ENCODE measurements at regions not wholly inside any gene's neighbourhood (a gene's known extent, or its start where the extent isn't known, plus 50 kb on each side); places are given as distances from the start of the nearest gene placed in this dataset.

- DNase-seq, result no peak
- no peak overlapping the region for H3K4me3 ChIP-seq
- no peak overlapping the region for H3K27ac ChIP-seq
- no peaks in the 10 kb centered on the region for H3K4me1 ChIP-seq
- no peaks in the 10 kb centered on the region for H3K36me3 ChIP-seq
- no peaks in the 10 kb centered on the region for H3K9me3 ChIP-seq (replicated peaks)
- H3K27me3 ChIP-seq, result no peaks in the 10 kb centered on the region
Measured at GRCh38 chr12:40573024-40573423, 119.2 kb upstream of the CNTN1 start.

GRCh38 chr12:40575987-40576386 lies 116.3 kb upstream of the CNTN1 start:
- H3K4me3 ChIP-seq, result no peak overlapping the region
- H3K27me3 ChIP-seq, result no peaks in the 10 kb centered on the region
- H3K36me3 ChIP-seq, result no peaks in the 10 kb centered on the region
- no peaks in the 10 kb centered on the region for H3K9me3 ChIP-seq (replicated peaks)
- H3K27ac ChIP-seq, result no peak overlapping the region
- H3K4me1 ChIP-seq, result no peaks in the 10 kb centered on the region
- no peak for DNase-seq

- Histone ChIP-seq H3K4me3 (no peak overlapping the region), H3K36me3 (no peaks in the 10 kb centered on the region), H3K27me3 (no peaks in the 10 kb centered on the region), H3K9me3 (replicated peaks) (no peaks in the 10 kb centered on the region), H3K4me1 (no peaks in the 10 kb centered on the region), H3K27ac (no peak overlapping the region)
- no peak for DNase-seq
Measured at GRCh38 chr12:40577834-40578233, 114.4 kb upstream of the CNTN1 start.

- Histone ChIP-seq H3K9me3 (replicated peaks) (no peaks in the 10 kb centered on the region), H3K4me3 (no peak overlapping the region), H3K27me3 (no peaks in the 10 kb centered on the region), H3K27ac (no peak overlapping the region), H3K36me3 (no peaks in the 10 kb centered on the region), H3K4me1 (no peaks in the 10 kb centered on the region)
- no peak for DNase-seq
Measured at GRCh38 chr12:40579687-40580086, 112.6 kb upstream of the CNTN1 start.

GRCh38 chr12:40580346-40580745 lies 111.9 kb upstream of the CNTN1 start:
- Histone ChIP-seq H3K9me3 (replicated peaks) (no peaks in the 10 kb centered on the region), H3K27ac (no peak overlapping the region), H3K36me3 (no peaks in the 10 kb centered on the region), H3K27me3 (no peaks in the 10 kb centered on the region), H3K4me1 (no peaks in the 10 kb centered on the region), H3K4me3 (no peak overlapping the region)
- no peak for DNase-seq

- H3K27me3 ChIP-seq, result no peaks in the 10 kb centered on the region
- H3K9me3 ChIP-seq (replicated peaks), result no peaks in the 10 kb centered on the region
- DNase-seq, result no peak
- no peak overlapping the region for H3K4me3 ChIP-seq
- no peaks in the 10 kb centered on the region for H3K36me3 ChIP-seq
- H3K27ac ChIP-seq, result no peak overlapping the region
- H3K4me1 ChIP-seq, result no peaks in the 10 kb centered on the region
Measured at GRCh38 chr12:40581889-40582288, 110.3 kb upstream of the CNTN1 start.

- no peaks in the 10 kb centered on the region for H3K4me1 ChIP-seq
- no peak overlapping the region for H3K27ac ChIP-seq
- no peaks in the 10 kb centered on the region for H3K27me3 ChIP-seq
- no peaks in the 10 kb centered on the region for H3K36me3 ChIP-seq
- H3K9me3 ChIP-seq (replicated peaks), result no peaks in the 10 kb centered on the region
- DNase-seq, result no peak
- H3K4me3 ChIP-seq, result no peak overlapping the region
Measured at GRCh38 chr12:40583743-40584142, 108.5 kb upstream of the CNTN1 start.

- H3K4me3 ChIP-seq, result no peak overlapping the region
- no peaks in the 10 kb centered on the region for H3K4me1 ChIP-seq
- H3K27me3 ChIP-seq, result no peaks in the 10 kb centered on the region
- DNase-seq, result no peak
- H3K36me3 ChIP-seq, result no peaks in the 10 kb centered on the region
- no peak overlapping the region for H3K27ac ChIP-seq
- no peaks in the 10 kb centered on the region for H3K9me3 ChIP-seq (replicated peaks)
Measured at GRCh38 chr12:40584763-40585162, 107.5 kb upstream of the CNTN1 start.

GRCh38 chr12:40586823-40587222 lies 105.4 kb upstream of the CNTN1 start:
- H3K4me1 ChIP-seq, result no peaks in the 10 kb centered on the region
- H3K9me3 ChIP-seq (replicated peaks), result no peaks in the 10 kb centered on the region
- DNase-seq, result no peak
- H3K36me3 ChIP-seq, result no peaks in the 10 kb centered on the region
- H3K27me3 ChIP-seq, result no peaks in the 10 kb centered on the region
- no peak overlapping the region for H3K4me3 ChIP-seq
- H3K27ac ChIP-seq, result no peak overlapping the region

- Histone ChIP-seq H3K4me1 (no peaks in the 10 kb centered on the region), H3K9me3 (replicated peaks) (no peaks in the 10 kb centered on the region), H3K36me3 (no peaks in the 10 kb centered on the region), H3K27me3 (no peaks in the 10 kb centered on the region), H3K4me3 (no peak overlapping the region), H3K27ac (no peak overlapping the region)
- no peak for DNase-seq
Measured at GRCh38 chr12:40587421-40587820, 104.8 kb upstream of the CNTN1 start.

GRCh38 chr12:40587970-40588369 lies 104.3 kb upstream of the CNTN1 start:
- Histone ChIP-seq H3K9me3 (replicated peaks) (no peaks in the 10 kb centered on the region), H3K27me3 (no peaks in the 10 kb centered on the region), H3K27ac (no peak overlapping the region), H3K4me3 (no peak overlapping the region), H3K4me1 (no peaks in the 10 kb centered on the region), H3K36me3 (no peaks in the 10 kb centered on the region)
- no peak for DNase-seq

GRCh38 chr12:40597133-40597532 lies 95.1 kb upstream of the CNTN1 start:
- Histone ChIP-seq H3K4me1 (no peaks in the 10 kb centered on the region), H3K27ac (no peak overlapping the region), H3K9me3 (replicated peaks) (no peaks in the 10 kb centered on the region), H3K36me3 (no peaks in the 10 kb centered on the region), H3K4me3 (no peak overlapping the region), H3K27me3 (no peaks in the 10 kb centered on the region)
- DNase-seq, result no peak

GRCh38 chr12:40598073-40598472 lies 94.2 kb upstream of the CNTN1 start:
- Histone ChIP-seq H3K4me1 (no peaks in the 10 kb centered on the region), H3K9me3 (replicated peaks) (no peaks in the 10 kb centered on the region), H3K4me3 (no peak overlapping the region), H3K27ac (no peak overlapping the region), H3K36me3 (no peaks in the 10 kb centered on the region), H3K27me3 (no peaks in the 10 kb centered on the region)
- DNase-seq, result no peak

- Histone ChIP-seq H3K9me3 (replicated peaks) (no peaks in the 10 kb centered on the region), H3K36me3 (no peaks in the 10 kb centered on the region), H3K27me3 (no peaks in the 10 kb centered on the region; the same call in 1 of the 2 replicates), H3K4me1 (no peaks in the 10 kb centered on the region), H3K27ac (no peak overlapping the region), H3K4me3 (no peak overlapping the region)
- no peak for DNase-seq
Measured at GRCh38 chr12:40602562-40602961, 89.7 kb upstream of the CNTN1 start.

- no peaks in the 10 kb centered on the region for H3K27me3 ChIP-seq
- H3K36me3 ChIP-seq, result no peaks in the 10 kb centered on the region
- H3K9me3 ChIP-seq (replicated peaks), result no peaks in the 10 kb centered on the region
- H3K27ac ChIP-seq, result no peak overlapping the region
- no peak for DNase-seq
- no peaks in the 10 kb centered on the region for H3K4me1 ChIP-seq
- H3K4me3 ChIP-seq, result no peak overlapping the region
Measured at GRCh38 chr12:40614923-40615322, 77.3 kb upstream of the CNTN1 start.

- H3K4me3 ChIP-seq, result no peak overlapping the region
- DNase-seq, result no peak
- no peaks in the 10 kb centered on the region for H3K36me3 ChIP-seq
- no peaks in the 10 kb centered on the region for H3K9me3 ChIP-seq (replicated peaks)
- H3K4me1 ChIP-seq, result no peaks in the 10 kb centered on the region
- H3K27me3 ChIP-seq, result no peaks in the 10 kb centered on the region
- no peak overlapping the region for H3K27ac ChIP-seq
Measured at GRCh38 chr12:40615590-40615989, 76.6 kb upstream of the CNTN1 start.
